GM13977 (cell line): ENCODE measurements at regions not wholly inside any gene's neighbourhood (a gene's known extent, or its start where the extent isn't known, plus 50 kb on each side); places are given as distances from the start of the nearest gene placed in this dataset.

Experiments used
- DNase-seq: peaks from one replicate; pipeline ENCODE4 v3.0.0; 2012; ENCODE audit warnings: low spot score
- CTCF ChIP-seq: IDR thresholded peaks from 2 replicates; pipeline ENCODE4 v1.5.1; 2012; ENCODE audit warnings: mild to moderate bottlenecking, control low read depth; ENCODE audit not compliant: insufficient read depth; ENCODE audit errors: extremely low read depth, missing control alignments
- in situ Hi-C: fragments of 300-500 bp; cut with MboI; formaldehyde crosslinking; loops from one replicate; pipeline ENCODE4 v1.12.0; 2022; ENCODE audit warnings: low sequenced_read_pairs, low pct_unique_long_range_greater_than_20kb, mixed read lengths, inconsistent platforms; ENCODE audit not compliant: unreplicated experiment

GRCh38 chr2:117091041-117091837 lies 723.3 kb upstream of the DDX18 start:
- in situ Hi-C loops = no loop called here
- no peak for TF ChIP-seq CTCF
- DNase-seq = no peak

GRCh38 chr2:117101613-117102012 lies 712.9 kb upstream of the DDX18 start:
- in situ Hi-C loops = no loop called here

GRCh38 chr2:117108741-117109267 lies 705.7 kb upstream of the DDX18 start:
- no peak for TF ChIP-seq CTCF
- no peak for DNase-seq
- in situ Hi-C loops = no loop called here

More at GRCh38 chr2:117101613-117102012, 712.9 kb upstream of the DDX18 start:
- no peak for DNase-seq
- TF ChIP-seq CTCF = no peak

- no peak for TF ChIP-seq CTCF
- DNase-seq = no peak
- in situ Hi-C loops = no loop called here
Measured at GRCh38 chr2:117118994-117119393, 695.5 kb upstream of the DDX18 start.

- DNase-seq = no peak
- no peak for TF ChIP-seq CTCF
- in situ Hi-C loops = no loop called here
Measured at GRCh38 chr2:117123362-117123761, 691.1 kb upstream of the DDX18 start.

- no peak for DNase-seq
- no peak for TF ChIP-seq CTCF
- in situ Hi-C loops = no loop called here
Measured at GRCh38 chr2:117126656-117127055, 687.8 kb upstream of the DDX18 start.
